ENCODE measurements at regions not wholly inside any gene's neighbourhood (a gene's known extent, or its start where the extent isn't known, plus 50 kb on each side); places are given as distances from the start of the nearest gene placed in this dataset.

DNA sequence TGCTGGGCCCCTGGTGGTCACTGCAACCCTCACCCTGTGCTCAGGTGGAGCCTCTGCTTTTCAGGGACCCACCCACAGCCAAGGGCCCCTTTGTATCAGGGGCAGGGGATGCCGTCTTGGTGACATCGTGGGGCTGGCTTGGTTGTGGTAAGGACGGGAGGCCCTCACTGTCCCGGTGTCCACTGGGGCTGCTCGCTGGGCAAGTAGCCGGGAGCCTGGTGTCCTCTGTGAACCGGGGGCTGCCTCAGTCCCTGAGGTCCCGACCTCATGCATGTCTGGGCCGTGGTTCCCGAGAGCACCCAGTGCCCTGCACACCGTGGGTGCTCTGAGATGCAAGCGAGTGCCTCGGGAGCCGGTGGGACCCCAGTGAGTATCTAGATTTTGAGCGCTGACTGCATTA is 56.0 kb upstream of the TTC34 start:
- Histone ChIP-seq H2AFZ (ENCODE audit: low read length) (no peak overlapping the region), H3K4me1 (ENCODE audit: insufficient read depth, low read length, severe bottlenecking) (no peaks in the 10 kb centered on the region), H3K79me2 (ENCODE audit: insufficient read depth, low read length) (no peaks in the 10 kb centered on the region), H3K4me3 (ENCODE audit: low read depth, low read length, poor library complexity, severe bottlenecking) (no peak overlapping the region), H3K9me2 (ENCODE audit: low read depth, low read length) (no peaks in the 10 kb centered on the region), H4K20me1 (ENCODE audit: insufficient read depth, low read length) (no peaks in the 10 kb centered on the region), H3K4me2 (ENCODE audit: low read length) (no peak overlapping the region), H3K27ac (ENCODE audit: low read depth, low read length, poor library complexity, severe bottlenecking) (no peak overlapping the region), H3K9ac (ENCODE audit: low read length) (no peak overlapping the region), H3K36me3 (ENCODE audit: insufficient read depth, low read length) (no peaks in the 10 kb centered on the region), H3K9me3 (ENCODE audit: low read length) (no peaks in the 10 kb centered on the region), H3K27me3 (ENCODE audit: insufficient read depth, low read length) (no peaks in the 10 kb centered on the region), H3F3A (ENCODE audit: insufficient read depth, low read length) (no peaks in the 10 kb centered on the region)
- TF ChIP-seq EZH2 (IDR thresholded peaks at IDR 0.05; ENCODE audit: borderline replicate concordance, low read length): no peak
- TF ChIP-seq CTCF (IDR thresholded peaks at IDR 0.05; ENCODE audit: low read length): no peak

DNA sequence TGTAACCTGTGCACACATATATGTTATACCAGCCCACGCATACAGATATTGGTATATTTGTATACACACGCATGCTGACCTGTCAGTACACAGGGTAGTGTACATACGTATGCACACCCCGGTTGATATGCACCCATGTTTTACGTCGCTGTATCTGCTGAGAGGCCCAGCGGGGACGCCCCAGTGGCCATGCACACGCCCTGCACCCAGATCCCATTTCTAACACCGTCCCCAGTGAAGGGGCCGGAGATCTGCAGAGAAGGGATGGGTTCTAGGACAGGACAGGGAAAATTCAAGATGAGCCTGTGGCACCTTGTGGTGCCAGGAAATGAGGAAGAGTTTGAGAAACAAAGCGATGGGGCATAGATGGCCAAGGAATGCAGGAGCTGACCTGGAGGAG is 57.2 kb upstream of the TTC34 start:
- Histone ChIP-seq H3K79me2 (ENCODE audit: insufficient read depth, low read length) (no peaks in the 10 kb centered on the region), H3K9me2 (ENCODE audit: low read depth, low read length) (no peaks in the 10 kb centered on the region), H3K27me3 (ENCODE audit: insufficient read depth, low read length) (no peaks in the 10 kb centered on the region), H2AFZ (ENCODE audit: low read length) (no peak overlapping the region), H3K4me3 (ENCODE audit: low read depth, low read length, poor library complexity, severe bottlenecking) (no peak overlapping the region), H3K4me1 (ENCODE audit: insufficient read depth, low read length, severe bottlenecking) (no peaks in the 10 kb centered on the region), H3K9me3 (ENCODE audit: low read length) (no peaks in the 10 kb centered on the region), H3F3A (ENCODE audit: insufficient read depth, low read length) (no peaks in the 10 kb centered on the region), H4K20me1 (ENCODE audit: insufficient read depth, low read length) (no peaks in the 10 kb centered on the region), H3K36me3 (ENCODE audit: insufficient read depth, low read length) (no peaks in the 10 kb centered on the region), H3K9ac (ENCODE audit: low read length) (no peak overlapping the region), H3K27ac (ENCODE audit: low read depth, low read length, poor library complexity, severe bottlenecking) (no peak overlapping the region), H3K4me2 (ENCODE audit: low read length) (no peak overlapping the region)
- TF ChIP-seq CTCF (IDR thresholded peaks at IDR 0.05; ENCODE audit: low read length) (no peak), EZH2 (IDR thresholded peaks at IDR 0.05; ENCODE audit: borderline replicate concordance, low read length) (no peak)

DNA sequence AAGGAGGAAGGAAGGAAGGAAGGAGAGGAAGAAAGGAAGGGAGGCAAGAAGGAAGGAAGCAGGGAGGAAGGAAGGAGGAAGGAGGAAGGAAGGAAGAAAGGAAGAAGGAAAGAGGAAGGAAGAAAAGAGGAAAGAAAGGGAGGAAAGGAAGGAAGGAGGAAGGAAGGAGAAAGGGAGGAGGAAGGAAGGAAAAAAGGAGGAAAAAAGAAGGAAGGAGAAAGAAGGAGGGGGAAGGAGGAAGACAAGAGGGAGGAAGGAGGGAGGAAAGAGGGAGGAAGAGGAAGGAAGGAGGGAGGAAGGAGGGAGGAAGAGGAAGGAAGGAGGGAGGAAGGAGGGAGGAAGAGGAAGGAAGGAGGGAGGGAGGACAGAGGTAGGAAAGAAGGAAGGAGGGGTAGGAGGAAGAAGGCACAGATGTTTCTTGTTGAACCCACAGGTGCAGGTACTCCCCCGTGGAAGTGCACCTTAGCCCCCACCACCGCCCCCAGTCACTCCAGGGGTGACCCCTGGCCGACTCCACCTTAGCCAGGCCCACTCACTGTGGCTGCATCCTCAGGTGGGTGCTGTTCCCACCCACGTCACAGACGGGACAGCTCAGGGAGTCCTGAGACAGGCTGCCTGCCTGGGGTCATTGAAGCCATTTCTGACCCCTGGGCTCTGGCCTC is 57.9 kb upstream of the TTC34 start:
- H3K9me2 ChIP-seq (ENCODE audit: low read depth, low read length): no peaks in the 10 kb centered on the region
- H3K27me3 ChIP-seq (ENCODE audit: insufficient read depth, low read length): no peaks in the 10 kb centered on the region
- no peak overlapping the region for H2AFZ ChIP-seq (ENCODE audit: low read length)
- no peaks in the 10 kb centered on the region for H3K9me3 ChIP-seq (ENCODE audit: low read length)
- H3K4me2 ChIP-seq (ENCODE audit: low read length): no peak overlapping the region
- H3F3A ChIP-seq (ENCODE audit: insufficient read depth, low read length): no peaks in the 10 kb centered on the region
- no peaks in the 10 kb centered on the region for H4K20me1 ChIP-seq (ENCODE audit: insufficient read depth, low read length)
- no peak for TF ChIP-seq EZH2 (IDR thresholded peaks at IDR 0.05; ENCODE audit: borderline replicate concordance, low read length)
- no peak for TF ChIP-seq CTCF (IDR thresholded peaks at IDR 0.05; ENCODE audit: low read length)
- H3K4me1 ChIP-seq (ENCODE audit: insufficient read depth, low read length, severe bottlenecking): no peaks in the 10 kb centered on the region
- no peak overlapping the region for H3K9ac ChIP-seq (ENCODE audit: low read length)
- no peak overlapping the region for H3K27ac ChIP-seq (ENCODE audit: low read depth, low read length, poor library complexity, severe bottlenecking)
- H3K4me3 ChIP-seq (ENCODE audit: low read depth, low read length, poor library complexity, severe bottlenecking): no peak overlapping the region
- H3K36me3 ChIP-seq (ENCODE audit: insufficient read depth, low read length): no peaks in the 10 kb centered on the region
- H3K79me2 ChIP-seq (ENCODE audit: insufficient read depth, low read length): no peaks in the 10 kb centered on the region

Data from OCI-LY1 (cell line).